CD8-positive, alpha-beta memory T cell (primary cell): ENCODE measurements at regions not wholly inside any gene's neighbourhood (a gene's known extent, or its start where the extent isn't known, plus 50 kb on each side); places are given as distances from the start of the nearest gene placed in this dataset.
"Not testable (repeated sequence)": the region's sequence is repeated elsewhere in the genome, so short reads cannot be mapped to it uniquely, and the experiment has no call there.

Source experiments
- CTCF ChIA-PET: fragments of 350-600 bp; sonication (Branson Sonifier 250); formaldehyde crosslinking; loops from one replicate; lab custom pipeline; 2021; ENCODE audit warnings: antibody characterized with exemption; lab: Charles Lee
- POLR2A ChIA-PET: fragments of 350-600 bp; sonication (Branson Sonifier 250); formaldehyde crosslinking; loops from one replicate; lab custom pipeline; 2021; ENCODE audit warnings: antibody characterized with exemption; lab: Charles Lee
- DNase-seq, 5 donors: peaks; one replicate each; pipeline versions ENCODE4 v3.0.0 to v3.0.0-alpha.2; 2020 to 2022; ENCODE audit warnings: mixed read lengths in 1 of 5
- H3K27ac ChIP-seq: one replicate; pipeline ENCODE4 v1.7.0; 2013; ENCODE audit warnings: low read depth, mild to moderate bottlenecking, low read length, moderate library complexity
- H3K27me3 ChIP-seq: 2 replicates; pipeline ENCODE4 v1.7.0; 2013; ENCODE audit warnings: low read length, mild to moderate bottlenecking; ENCODE audit not compliant: insufficient read depth, poor library complexity, severe bottlenecking
- H3K36me3 ChIP-seq: 2 replicates; pipeline ENCODE4 v1.7.0; 2013; ENCODE audit warnings: mild to moderate bottlenecking, low read length, moderate library complexity; ENCODE audit not compliant: insufficient read depth
- H3K4me1 ChIP-seq: 2 replicates; pipeline ENCODE4 v1.7.0; 2013; ENCODE audit warnings: mild to moderate bottlenecking, low read length, moderate library complexity; ENCODE audit not compliant: insufficient read depth
- H3K4me3 ChIP-seq: 2 replicates; pipeline ENCODE4 v1.7.0; 2013; ENCODE audit warnings: mild to moderate bottlenecking, low read length
- H3K9me3 ChIP-seq: 2 replicates; pipeline ENCODE4 v1.7.0; 2013; ENCODE audit warnings: mild to moderate bottlenecking, low read length
- H3K27ac Mint-ChIP-seq, 8 donors: one replicate each; pipeline ENCODE4 v1.8.0; 2020 to 2021; ENCODE audit warnings: mixed read lengths in 8 of 8, mild to moderate bottlenecking in 6 of 8, inconsistent platforms in 3 of 8, moderate library complexity in 3 of 8
- H3K27me3 Mint-ChIP-seq, 2 donors: one replicate each; pipeline ENCODE4 v1.8.0; 2020 to 2021; ENCODE audit warnings: mixed read lengths in 2 of 2, mild to moderate bottlenecking in 1 of 2, moderate library complexity in 1 of 2
- H3K36me3 Mint-ChIP-seq, 3 donors: one replicate each; pipeline ENCODE4 v1.8.0; 2020 to 2021; ENCODE audit warnings: mixed read lengths in 3 of 3, inconsistent platforms in 1 of 3, mild to moderate bottlenecking in 1 of 3
- H3K4me1 Mint-ChIP-seq, 3 donors: one replicate each; pipeline ENCODE4 v1.8.0; 2020 to 2021; ENCODE audit warnings: mixed read lengths in 3 of 3, inconsistent platforms in 1 of 3, mild to moderate bottlenecking in 1 of 3
- H3K4me3 Mint-ChIP-seq, 7 donors: one replicate each; pipeline ENCODE4 v1.8.0; 2020 to 2021; ENCODE audit warnings: mixed read lengths in 7 of 7, mild to moderate bottlenecking in 6 of 7, moderate library complexity in 4 of 7, inconsistent platforms in 2 of 7
- H3K9me3 Mint-ChIP-seq, 5 donors: one replicate each; pipeline ENCODE4 v1.8.0; 2020 to 2022; ENCODE audit warnings: mixed read lengths in 5 of 5, mild to moderate bottlenecking in 3 of 5, moderate library complexity in 2 of 5, inconsistent platforms in 1 of 5

- Mint-ChIP-seq H3K27ac (no peak overlapping the region), H3K4me1 (no peaks in the 10 kb centered on the region), H3K9me3 (peaks cover 0 to 8% (median 3%) of the 10 kb centered on the region in 5 donors), H3K27me3 (no peaks in the 10 kb centered on the region), H3K4me3 (no peak overlapping the region), H3K36me3 (no peaks in the 10 kb centered on the region)
- POLR2A ChIA-PET: no interaction called here
- Histone ChIP-seq H3K4me3 (no peak overlapping the region), H3K27ac (no peak overlapping the region), H3K9me3 (no peaks in the 10 kb centered on the region), H3K4me1 (no peaks in the 10 kb centered on the region), H3K36me3 (no peaks in the 10 kb centered on the region), H3K27me3 (no peaks in the 10 kb centered on the region)
- CTCF ChIA-PET: no interaction called here
- no peak for DNase-seq
Observed at GRCh38 chr6:94588301-94588700, 989.0 kb upstream of the MANEA start.

- DNase-seq: no peak
- Histone ChIP-seq H3K9me3 (no peaks in the 10 kb centered on the region), H3K36me3 (no peaks in the 10 kb centered on the region), H3K27ac (no peak overlapping the region), H3K4me3 (no peak overlapping the region), H3K4me1 (no peaks in the 10 kb centered on the region), H3K27me3 (no peaks in the 10 kb centered on the region)
- Mint-ChIP-seq H3K27ac (no peak overlapping the region), H3K27me3 (no peaks in the 10 kb centered on the region), H3K36me3 (no peaks in the 10 kb centered on the region), H3K4me1 (no peaks in the 10 kb centered on the region), H3K9me3 (peaks cover 0 to 11% (median 3%) of the 10 kb centered on the region in 5 donors), H3K4me3 (no peak overlapping the region)
- CTCF ChIA-PET: no interaction called here
- POLR2A ChIA-PET: no interaction called here
Observed at GRCh38 chr6:94584211-94584610, 993.1 kb upstream of the MANEA start.

- H3K4me1 ChIP-seq: no peaks in the 10 kb centered on the region
- no peak for DNase-seq
- no peak overlapping the region for H3K4me3 Mint-ChIP-seq
- no peaks in the 10 kb centered on the region for H3K27me3 Mint-ChIP-seq
- H3K27ac Mint-ChIP-seq: no peak overlapping the region
- H3K9me3 ChIP-seq: no peaks in the 10 kb centered on the region
- POLR2A ChIA-PET: no interaction called here
- no peak overlapping the region for H3K27ac ChIP-seq
- H3K27me3 ChIP-seq: no peaks in the 10 kb centered on the region
- no peaks in the 10 kb centered on the region for H3K36me3 Mint-ChIP-seq
- no peak overlapping the region for H3K4me3 ChIP-seq
- no peaks in the 10 kb centered on the region for H3K4me1 Mint-ChIP-seq
- no peaks in the 10 kb centered on the region for H3K36me3 ChIP-seq
- CTCF ChIA-PET: no interaction called here
- peaks cover 0 to 13% (median 3%) of the 10 kb centered on the region in 5 donors for H3K9me3 Mint-ChIP-seq
Observed at GRCh38 chr6:94570581-94570980, 1006.8 kb upstream of the MANEA start.

- H3K27me3 ChIP-seq: no peaks in the 10 kb centered on the region
- H3K27ac ChIP-seq: no peak overlapping the region
- DNase-seq: no peak
- H3K4me3 Mint-ChIP-seq: no peak overlapping the region
- no peaks in the 10 kb centered on the region for H3K4me1 ChIP-seq
- POLR2A ChIA-PET: no interaction called here
- H3K27ac Mint-ChIP-seq: no peak overlapping the region
- H3K4me1 Mint-ChIP-seq: no peaks in the 10 kb centered on the region
- peaks cover 3 to 12% (median 7%) of the 10 kb centered on the region in 5 donors for H3K9me3 Mint-ChIP-seq
- no peaks in the 10 kb centered on the region for H3K36me3 ChIP-seq
- H3K4me3 ChIP-seq: no peak overlapping the region
- no peaks in the 10 kb centered on the region for H3K27me3 Mint-ChIP-seq
- CTCF ChIA-PET: no interaction called here
- H3K36me3 Mint-ChIP-seq: no peaks in the 10 kb centered on the region
- no peaks in the 10 kb centered on the region for H3K9me3 ChIP-seq
Observed at GRCh38 chr6:94562846-94563245, 1014.5 kb upstream of the MANEA start.

- Mint-ChIP-seq H3K4me1 (no peaks in the 10 kb centered on the region), H3K4me3 (no peak overlapping the region), H3K36me3 (no peaks in the 10 kb centered on the region), H3K27ac (no peak overlapping the region), H3K27me3 (peaks cover 0 to 1% of the 10 kb centered on the region in 2 donors), H3K9me3 (peaks cover 3 to 15% (median 7%) of the 10 kb centered on the region in 5 donors)
- Histone ChIP-seq H3K36me3 (no peaks in the 10 kb centered on the region), H3K27me3 (no peaks in the 10 kb centered on the region), H3K4me3 (no peak overlapping the region), H3K9me3 (no peaks in the 10 kb centered on the region), H3K4me1 (no peaks in the 10 kb centered on the region), H3K27ac (no peak overlapping the region)
- ChIA-PET CTCF (no interaction called here), POLR2A (no interaction called here)
- no peak for DNase-seq
Observed at GRCh38 chr6:94559829-94560537, 1017.4 kb upstream of the MANEA start.

GRCh38 chr6:94557207-94557606, 1020.1 kb upstream of the MANEA start:
- H3K36me3 ChIP-seq, POLR2A ChIA-PET, H3K4me3 Mint-ChIP-seq, H3K27me3 ChIP-seq, H3K4me1 ChIP-seq, DNase-seq, CTCF ChIA-PET, H3K4me3 ChIP-seq, H3K27ac ChIP-seq, H3K4me1 Mint-ChIP-seq, H3K27me3 Mint-ChIP-seq, H3K27ac Mint-ChIP-seq, H3K9me3 ChIP-seq, H3K36me3 Mint-ChIP-seq: not testable (repeated sequence)
- peaks cover 6 to 20% (median 7%) of the 10 kb centered on the region in 5 donors for H3K9me3 Mint-ChIP-seq

GRCh38 chr6:94548201-94548600, 1029.1 kb upstream of the MANEA start:
- Histone ChIP-seq H3K27ac (no peak overlapping the region), H3K4me1 (no peaks in the 10 kb centered on the region), H3K27me3 (no peaks in the 10 kb centered on the region), H3K9me3 (no peaks in the 10 kb centered on the region), H3K4me3 (no peak overlapping the region), H3K36me3 (no peaks in the 10 kb centered on the region)
- CTCF ChIA-PET: no interaction called here
- DNase-seq: no peak
- no peak overlapping the region for H3K27ac Mint-ChIP-seq
- POLR2A ChIA-PET: no interaction called here
- peaks cover 0 to 15% (median 3%) of the 10 kb centered on the region in 5 donors for H3K9me3 Mint-ChIP-seq
- no peaks in the 10 kb centered on the region for H3K4me1 Mint-ChIP-seq
- no peaks in the 10 kb centered on the region for H3K36me3 Mint-ChIP-seq
- H3K4me3 Mint-ChIP-seq: no peak overlapping the region
- no peaks in the 10 kb centered on the region for H3K27me3 Mint-ChIP-seq

GRCh38 chr6:94535798-94536197, 1041.5 kb upstream of the MANEA start:
- H3K4me1 Mint-ChIP-seq: no peaks in the 10 kb centered on the region
- ChIA-PET POLR2A (no interaction called here), CTCF (no interaction called here)
- H3K27ac ChIP-seq: no peak overlapping the region
- H3K4me1 ChIP-seq: no peaks in the 10 kb centered on the region
- peaks cover 0 to 1% (median 0%) of the 10 kb centered on the region in 3 donors for H3K36me3 Mint-ChIP-seq
- H3K27me3 ChIP-seq: no peaks in the 10 kb centered on the region
- H3K27me3 Mint-ChIP-seq: no peaks in the 10 kb centered on the region
- H3K36me3 ChIP-seq: no peaks in the 10 kb centered on the region
- DNase-seq: no peak
- no peak overlapping the region for H3K4me3 ChIP-seq
- H3K9me3 Mint-ChIP-seq: peaks cover 6 to 17% (median 8%) of the 10 kb centered on the region in 5 donors
- no peak overlapping the region for H3K4me3 Mint-ChIP-seq
- H3K27ac Mint-ChIP-seq: no peak overlapping the region
- H3K9me3 ChIP-seq: no peaks in the 10 kb centered on the region
